NCI-H524 (cell line): ENCODE measurements at regions not wholly inside any gene's neighbourhood (a gene's known extent, or its start where the extent isn't known, plus 50 kb on each side); places are given as distances from the start of the nearest gene placed in this dataset.
"Not testable (repeated sequence)": the region's sequence is repeated elsewhere in the genome, so short reads cannot be mapped to it uniquely, and the experiment has no call there.

ENCODE experiments used
- DNase-seq, 2 experiments: peaks; one replicate each; lab custom pipeline; 2025; lab: John Stamatoyannopoulos, UW

GRCh38 chr9:39566782-39567181, 211.3 kb downstream of the SPATA31A1 start:
- not testable (repeated sequence) for DNase-seq

DNA sequence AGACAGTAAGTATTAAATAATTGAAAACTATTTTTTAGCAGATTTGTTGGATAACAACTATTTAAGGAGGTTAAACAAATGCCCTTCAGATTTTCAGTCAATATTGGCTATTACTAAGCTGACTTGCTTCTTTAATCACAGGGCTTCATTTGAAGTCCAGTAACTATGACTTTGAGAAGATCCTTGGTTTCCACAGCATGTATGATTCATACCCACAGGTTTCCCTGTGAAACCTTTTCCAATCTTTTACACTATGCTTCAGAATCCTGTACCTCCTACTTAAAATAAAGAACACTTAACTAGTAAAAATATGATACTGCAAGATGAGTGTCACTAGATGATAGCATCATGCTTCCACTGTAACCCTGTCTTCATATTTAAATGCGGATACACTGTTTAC, 211.9 kb downstream of the SPATA31A1 start:
- DNase-seq, result not testable (repeated sequence)

DNA sequence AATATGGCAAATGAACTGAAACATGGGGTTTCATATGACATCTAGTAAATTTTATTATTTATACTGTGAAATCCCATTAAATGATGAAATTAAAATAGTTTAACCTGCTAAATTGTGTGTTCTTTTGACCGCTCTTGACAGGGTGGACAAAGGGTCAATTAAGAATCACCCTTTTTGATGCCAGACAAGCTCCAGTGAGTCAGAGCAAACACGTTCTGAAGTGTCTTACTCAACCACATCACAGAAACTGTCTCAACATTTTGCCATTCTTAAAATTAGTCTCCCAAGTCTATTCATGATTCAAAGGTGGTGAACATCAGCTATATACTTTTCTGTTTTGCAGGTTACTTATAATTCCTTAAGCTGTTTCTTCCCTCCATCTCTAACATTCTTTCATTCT, 213.4 kb downstream of the SPATA31A1 start:
- DNase-seq, result not testable (repeated sequence)

GRCh38 chr9:39573024-39574022, 217.9 kb downstream of the SPATA31A1 start:
- not testable (repeated sequence) for DNase-seq

DNA sequence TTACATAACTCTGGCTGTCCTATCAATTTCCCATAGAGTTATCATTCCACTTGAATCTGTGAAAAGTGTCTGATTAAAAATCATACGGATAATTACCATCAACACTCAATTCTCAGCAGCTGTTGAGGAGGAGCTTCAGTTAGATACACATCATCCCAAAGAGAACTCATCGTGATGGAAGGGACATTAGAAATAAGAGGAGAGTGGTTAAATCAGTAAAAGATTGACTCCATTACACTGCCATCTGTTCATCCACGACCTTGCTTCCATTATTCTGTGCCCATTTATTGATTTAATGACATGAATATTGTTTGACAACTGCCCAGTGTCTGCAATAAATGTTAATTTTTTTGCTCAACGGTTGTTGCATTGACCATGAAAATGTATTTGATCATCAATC, 223.5 kb downstream of the SPATA31A1 start:
- not testable (repeated sequence) for DNase-seq

DNA sequence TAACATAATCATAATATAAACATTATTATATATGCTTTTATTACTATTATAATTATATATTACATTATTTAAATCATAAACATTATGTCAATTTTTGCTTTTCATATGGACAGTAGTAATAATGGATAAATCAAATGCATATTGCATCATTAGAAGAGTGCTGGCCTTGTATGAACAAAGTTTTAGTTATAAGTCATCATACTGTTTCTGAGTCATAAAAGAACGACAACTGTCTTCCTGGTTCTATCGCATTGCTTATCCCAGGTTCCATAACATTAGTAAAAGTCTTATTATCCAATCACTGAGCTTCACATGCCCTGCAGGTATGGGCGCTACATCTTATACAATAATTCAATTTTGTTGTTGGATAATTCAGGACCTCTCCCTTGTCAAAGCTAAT, 225.8 kb downstream of the SPATA31A1 start:
- not testable (repeated sequence) for DNase-seq

DNA sequence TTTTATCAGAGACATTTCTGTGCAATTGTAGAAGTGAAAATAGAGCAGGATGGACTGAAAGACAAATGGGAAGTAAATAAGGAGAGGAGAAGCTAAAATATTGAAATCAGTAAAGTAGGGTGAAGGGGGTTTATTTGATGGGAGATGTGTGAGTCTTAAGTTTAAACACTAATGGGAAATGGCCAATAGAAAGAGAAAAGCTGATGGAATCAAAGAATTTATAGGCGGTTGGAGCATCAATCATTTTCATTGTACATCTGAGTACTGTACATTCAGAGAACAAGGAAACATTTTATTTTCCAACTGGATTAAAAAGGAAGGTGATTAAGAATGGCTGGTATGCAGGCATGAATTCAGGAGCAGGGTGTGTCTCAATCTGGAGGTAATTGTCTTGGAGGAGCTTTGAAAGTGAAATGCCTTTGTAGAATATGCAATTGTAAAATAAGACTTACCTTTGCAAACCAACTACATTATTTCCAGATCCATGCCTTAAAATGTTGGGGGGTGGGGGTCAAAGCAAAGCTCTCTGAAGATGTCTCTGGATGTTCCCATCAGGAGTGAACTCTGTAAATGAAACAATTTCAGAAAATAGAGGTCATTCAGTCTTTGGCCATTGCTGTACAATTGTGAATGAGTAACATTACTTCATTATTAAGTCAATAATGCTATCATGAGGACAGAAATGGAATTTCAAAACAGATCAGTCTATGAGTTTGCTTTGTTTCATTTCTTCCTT, 227.4 kb downstream of the SPATA31A1 start:
- DNase-seq, result not testable (repeated sequence)

DNA sequence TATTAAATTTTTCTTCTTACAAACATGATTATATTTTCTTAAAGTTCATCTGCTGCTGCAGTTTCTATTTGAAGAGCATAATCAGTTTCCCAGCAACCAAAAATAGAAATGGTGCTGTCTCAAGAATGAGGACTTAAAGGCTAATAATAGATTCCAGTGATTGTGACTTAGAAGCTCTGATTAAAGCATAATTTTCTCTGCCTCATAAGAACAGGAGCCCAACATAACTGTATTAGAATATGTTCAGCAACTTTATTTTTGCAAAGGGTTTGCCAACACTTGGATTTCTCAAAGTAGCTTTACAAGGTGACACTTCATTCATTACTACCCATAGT, 227.9 kb downstream of the SPATA31A1 start:
- not testable (repeated sequence) for DNase-seq

DNA sequence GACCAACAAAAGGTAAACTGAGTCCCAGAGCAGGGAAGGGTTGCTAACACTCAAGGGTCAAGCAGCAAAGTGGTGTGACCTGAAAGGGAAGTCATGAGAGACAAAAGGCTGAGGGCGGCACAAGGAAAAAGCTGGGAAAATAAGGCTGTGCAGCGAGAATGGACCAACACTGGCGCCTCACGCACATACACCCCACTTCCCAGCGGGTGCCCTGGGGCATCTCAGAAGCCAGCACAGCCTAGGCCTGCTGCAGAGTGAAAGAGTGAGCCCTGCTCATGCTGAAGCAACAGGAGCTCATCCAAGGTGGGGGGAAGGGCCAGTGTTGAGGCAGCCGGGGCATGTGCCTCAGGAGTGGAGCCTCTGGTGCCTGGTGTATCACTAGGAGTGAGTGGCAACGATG, 229.8 kb downstream of the SPATA31A1 start:
- not testable (repeated sequence) for DNase-seq

- no peak for DNase-seq
Measured at GRCh38 chr9:39587844-39588499, 232.5 kb downstream of the SPATA31A1 start.

DNA sequence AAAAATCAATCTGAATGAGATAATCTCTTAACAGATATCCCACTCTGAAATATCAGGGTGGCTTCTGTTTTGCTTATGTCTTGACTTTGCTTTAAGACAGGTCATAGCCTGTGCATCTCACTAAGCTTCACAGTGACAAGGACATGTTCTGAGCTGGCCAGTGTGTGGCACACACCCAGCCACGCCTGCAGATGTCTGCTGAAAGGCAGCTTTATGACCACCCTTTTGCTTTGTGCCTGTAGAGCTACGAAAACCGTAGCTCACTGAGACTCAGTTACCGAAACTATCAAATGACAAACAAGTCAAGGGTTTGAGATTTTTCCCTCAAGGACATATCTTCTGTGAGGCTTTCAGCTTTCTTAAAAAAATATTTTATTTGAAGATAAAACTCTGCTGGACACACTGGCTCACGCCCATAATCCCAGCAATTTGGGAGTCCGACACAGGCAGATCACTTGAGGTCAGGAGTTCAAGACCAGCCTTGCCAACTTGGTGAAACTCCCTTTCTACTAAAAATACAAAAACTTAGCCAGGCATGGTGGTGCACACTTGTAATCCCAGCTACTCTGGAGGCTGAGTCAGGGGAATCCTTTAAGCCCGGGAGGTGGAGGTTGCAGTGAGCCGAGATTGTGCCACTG, 233.2 kb downstream of the SPATA31A1 start:
- no peak for DNase-seq

- DNase-seq, result not testable (repeated sequence)
Measured at GRCh38 chr9:39604089-39604488, 248.6 kb downstream of the SPATA31A1 start.

GRCh38 chr9:39611449-39612231, 256.2 kb downstream of the SPATA31A1 start:
- DNase-seq, result not testable (repeated sequence)

DNA sequence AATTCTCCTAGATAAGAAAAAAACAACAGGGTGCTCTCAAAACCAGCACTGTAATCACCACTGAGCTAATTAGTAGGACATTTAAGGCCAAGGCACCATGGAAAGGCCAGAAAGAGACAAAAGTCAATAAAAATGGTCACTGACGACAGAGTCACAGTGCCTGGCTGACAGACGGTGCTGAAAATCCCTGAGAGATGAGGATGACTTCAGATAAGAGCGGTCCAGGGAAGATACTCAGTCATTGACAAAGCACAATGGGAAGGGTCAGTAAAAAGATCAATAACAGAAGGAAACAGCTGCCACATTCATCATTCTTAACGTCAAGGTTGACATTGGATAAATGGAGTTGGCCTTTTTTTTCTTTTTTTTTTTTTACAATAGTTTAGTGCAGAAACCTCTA, 261.0 kb downstream of the SPATA31A1 start:
- DNase-seq, result not testable (repeated sequence)

GRCh38 chr9:39624048-39624447, 268.6 kb downstream of the SPATA31A1 start:
- DNase-seq, result not testable (repeated sequence)

DNA sequence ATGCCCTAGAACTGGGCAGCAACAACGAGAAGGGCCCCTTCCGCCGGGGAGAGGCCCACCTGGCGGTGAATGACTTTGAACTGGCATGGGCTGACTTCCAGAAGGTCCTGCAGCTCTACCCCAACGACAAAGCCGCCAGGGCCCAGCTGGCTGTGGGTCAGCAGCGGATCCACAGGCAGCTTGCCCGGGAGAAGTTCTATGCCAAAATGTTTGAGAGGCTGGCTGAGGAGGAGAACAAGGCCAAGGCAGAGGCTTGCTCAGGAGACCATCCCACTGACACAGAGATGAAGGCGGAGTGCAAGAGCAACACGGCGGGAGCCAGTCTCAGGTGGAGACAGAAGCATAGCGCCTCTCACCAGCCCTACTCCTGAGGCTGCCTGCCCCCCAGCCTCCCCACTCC, 276.6 kb downstream of the SPATA31A1 start:
- not testable (repeated sequence) for DNase-seq

DNA sequence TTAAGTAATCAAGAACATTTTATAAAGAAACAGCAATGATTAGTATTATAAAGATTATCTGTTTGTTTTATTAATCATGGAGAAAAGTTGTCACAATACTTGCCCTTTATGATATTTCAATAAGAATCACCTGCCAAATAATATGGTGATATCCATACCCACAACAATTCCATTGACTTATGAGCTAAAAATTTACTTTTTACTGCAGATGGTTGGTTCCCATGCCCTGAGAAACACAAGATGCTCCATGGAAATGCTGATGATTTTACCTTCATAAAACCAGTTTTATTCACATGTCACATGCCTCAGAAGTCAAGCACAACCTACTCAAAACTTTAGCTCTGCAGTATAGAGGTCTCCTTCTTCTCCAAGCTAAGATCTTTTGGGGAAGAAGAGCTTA, 293.6 kb downstream of the SPATA31A1 start:
- not testable (repeated sequence) for DNase-seq

- DNase-seq, result not testable (repeated sequence)
Measured at GRCh38 chr9:39656960-39657603, 301.6 kb downstream of the SPATA31A1 start.

DNA sequence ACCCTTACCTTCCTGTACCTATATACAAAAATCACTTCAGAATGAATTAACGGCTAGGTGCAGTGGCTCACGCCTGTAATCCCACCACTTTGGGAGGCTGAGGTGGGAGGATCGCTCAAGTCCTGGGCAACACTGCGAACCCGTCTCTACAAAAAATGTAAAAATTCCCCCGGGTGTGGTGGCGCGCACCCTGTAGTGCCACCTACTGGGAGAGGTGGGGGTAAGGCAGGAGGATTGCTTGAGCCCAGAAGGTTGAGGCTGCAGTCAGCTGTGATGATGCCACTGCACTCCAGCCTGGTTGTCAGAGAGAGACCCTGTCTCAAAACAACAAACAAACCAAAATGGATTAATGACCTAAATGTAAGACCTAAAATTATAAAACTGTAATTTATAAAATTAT, 307.6 kb downstream of the SPATA31A1 start:
- not testable (repeated sequence) for DNase-seq

- DNase-seq, result not testable (repeated sequence)
Measured at GRCh38 chr9:39663713-39664112, 308.2 kb downstream of the SPATA31A1 start.
